GM21367 (cell line): ENCODE measurements at regions not wholly inside any gene's neighbourhood (a gene's known extent, or its start where the extent isn't known, plus 50 kb on each side); places are given as distances from the start of the nearest gene placed in this dataset.
"Not testable (repeated sequence)": the region's sequence is repeated elsewhere in the genome, so short reads cannot be mapped to it uniquely, and the experiment has no call there.

Experiments used
- ATAC-seq: cut with Tn5 transposase; IDR thresholded peaks from one replicate; pipeline ENCODE4 v1.9.1; 2021; ENCODE audit not compliant: unreplicated experiment

- ATAC-seq = no peak
These were observed 183.7 kb downstream of the NRP2 start for GRCh38 chr2:205865905-205866441.

- ATAC-seq = no peak
These were observed 182.8 kb downstream of the NRP2 start for GRCh38 chr2:205865056-205865455.

GRCh38 chr2:205864491-205864890 lies 182.2 kb downstream of the NRP2 start:
- ATAC-seq = no peak

- not testable (repeated sequence) for ATAC-seq
These were observed 180.5 kb downstream of the NRP2 start for GRCh38 chr2:205862761-205863160.

- no peak for ATAC-seq
These were observed 178.6 kb downstream of the NRP2 start for GRCh38 chr2:205860885-205861284.

- no peak for ATAC-seq
These were observed 177.9 kb downstream of the NRP2 start for GRCh38 chr2:205860181-205860580.

GRCh38 chr2:205858881-205859441 lies 176.7 kb downstream of the NRP2 start:
- no peak for ATAC-seq

- no peak for ATAC-seq
These were observed 176.0 kb downstream of the NRP2 start for GRCh38 chr2:205858275-205858674.

GRCh38 chr2:205857520-205858237 lies 175.4 kb downstream of the NRP2 start:
- no peak for ATAC-seq

- no peak for ATAC-seq
These were observed 170.2 kb downstream of the NRP2 start for GRCh38 chr2:205852457-205852856.

- no peak for ATAC-seq
These were observed 168.3 kb downstream of the NRP2 start for GRCh38 chr2:205850611-205851010.

GRCh38 chr2:205850132-205850531 lies 167.8 kb downstream of the NRP2 start:
- ATAC-seq = no peak

- no peak for ATAC-seq
These were observed 166.8 kb downstream of the NRP2 start for GRCh38 chr2:205849136-205849535.

- no peak for ATAC-seq
These were observed 166.3 kb downstream of the NRP2 start for GRCh38 chr2:205848601-205849000.
